ENCODE measurements at regions not wholly inside any gene's neighbourhood (a gene's known extent, or its start where the extent isn't known, plus 50 kb on each side); places are given as distances from the start of the nearest gene placed in this dataset. TPM values are rescaled to one million over a fixed set of nuclear protein-coding genes. Genes with fewer than 3 reads are reported as not detected.
A peak's percentile ranks its signal among the peaks of the same experiment; 100 is the strongest.

DNA sequence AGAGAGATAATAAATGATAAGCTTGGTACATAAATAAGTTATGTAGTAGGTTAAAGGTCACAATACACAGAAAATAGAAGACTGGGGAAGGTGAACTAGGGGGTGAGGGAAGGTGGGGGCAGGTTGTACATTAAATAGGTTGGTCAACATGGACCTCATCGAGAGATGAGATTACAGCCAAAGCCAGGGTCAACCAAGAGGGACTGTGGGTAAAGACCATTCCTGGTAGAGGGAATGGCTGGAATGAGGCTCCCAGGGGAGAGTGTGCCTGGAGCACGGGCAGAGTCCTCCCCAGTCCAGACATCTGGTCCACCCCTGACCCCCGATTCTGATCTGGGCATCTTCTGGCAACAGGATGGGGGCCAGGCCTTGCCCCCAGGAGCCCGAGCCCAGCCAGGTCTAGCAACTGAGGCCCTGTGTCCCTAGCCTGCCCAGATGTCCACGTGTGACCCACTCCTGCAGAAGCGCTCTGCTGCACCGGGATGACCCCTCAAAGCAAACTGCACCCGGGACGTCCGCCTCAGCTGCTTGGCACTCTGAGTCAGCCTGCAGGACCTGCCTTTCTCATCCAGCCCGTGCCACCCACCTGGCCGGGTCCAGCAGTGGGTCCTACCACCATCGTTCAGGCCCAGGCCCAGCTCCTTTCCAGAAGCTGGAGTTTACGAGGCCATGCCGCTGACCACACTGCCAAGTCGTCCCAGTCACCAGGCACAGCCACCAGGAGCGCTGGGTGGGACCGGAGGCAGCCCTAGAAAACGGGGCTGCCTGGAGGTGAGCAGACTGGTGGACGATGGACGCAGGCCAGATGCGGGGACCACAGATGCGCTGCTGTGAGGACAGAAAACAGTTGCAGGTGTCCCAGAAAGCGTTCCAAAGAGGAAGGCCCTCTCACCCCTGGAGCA is 56.2 kb upstream of the ID2 start:
- no peak for DNase-seq (ENCODE audit: low spot score)

DNA sequence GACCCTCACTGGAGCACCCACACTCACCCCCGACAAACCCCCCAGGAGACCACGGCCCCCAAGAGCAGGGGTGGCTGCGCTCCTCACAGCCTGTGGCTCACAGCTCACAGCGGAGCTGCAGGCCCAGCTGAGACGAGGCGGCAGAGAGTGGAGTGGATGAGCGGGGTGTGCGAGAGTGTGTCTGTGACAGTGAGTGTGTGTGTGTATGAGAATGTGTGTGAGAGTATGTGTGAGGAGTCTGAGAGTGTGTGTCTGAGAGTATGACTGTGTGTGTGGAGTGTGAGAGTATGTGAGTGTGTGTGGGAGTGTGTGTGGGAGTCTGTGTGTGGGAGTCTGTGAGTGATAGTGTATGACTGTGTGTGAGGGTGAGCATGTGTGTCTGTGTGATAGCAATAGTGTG is 55.3 kb upstream of the ID2 start:
- peak; percentile 16 for DNase-seq (ENCODE audit: low spot score)

GRCh38 chr2:8627019-8627691 is 54.7 kb upstream of the ID2 start:
- peak; percentile 43 for DNase-seq (ENCODE audit: low spot score)

GRCh38 chr2:8627692-8628085 is 54.2 kb upstream of the ID2 start:
- DNase-seq (ENCODE audit: low spot score) = peak; percentile 89

DNA sequence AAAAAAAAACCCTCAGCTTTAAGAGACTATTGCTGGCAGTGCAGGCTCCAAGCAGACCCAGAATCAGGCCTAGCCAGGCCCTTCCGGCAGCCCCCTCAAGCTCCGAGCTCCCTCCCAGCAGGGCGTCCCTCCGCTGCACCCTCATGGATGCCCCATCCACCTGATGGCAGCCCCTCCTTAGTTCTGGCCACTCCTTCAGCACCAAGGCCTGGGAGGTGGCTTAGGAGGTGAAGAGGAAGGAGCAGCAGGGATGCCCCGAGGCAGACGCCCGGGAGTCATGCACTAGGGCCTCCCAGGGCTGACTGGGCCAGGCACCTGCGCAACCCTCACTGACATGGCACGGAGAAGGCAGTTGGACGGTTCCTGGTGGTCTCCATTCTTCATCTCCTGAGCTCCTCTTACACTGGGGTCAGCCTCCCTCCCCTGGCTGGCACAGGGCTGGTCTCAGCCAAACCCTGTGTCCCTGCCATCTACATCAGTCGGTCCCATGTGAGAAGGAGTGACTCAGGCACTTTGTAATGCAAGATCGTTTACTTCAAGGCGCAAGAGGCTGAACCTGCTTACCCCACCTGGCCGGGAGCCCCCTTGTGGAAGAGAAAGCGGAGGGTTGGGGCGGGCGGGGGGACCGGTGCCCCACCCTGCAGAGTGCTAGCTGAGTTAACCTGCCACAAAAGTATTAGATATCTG is 53.5 kb upstream of the ID2 start:
- DNase-seq (ENCODE audit: low spot score) = peak; percentile 64

- DNase-seq (ENCODE audit: low spot score) = no peak
These were observed 53.0 kb upstream of the ID2 start for GRCh38 chr2:8628866-8629209.

DNA sequence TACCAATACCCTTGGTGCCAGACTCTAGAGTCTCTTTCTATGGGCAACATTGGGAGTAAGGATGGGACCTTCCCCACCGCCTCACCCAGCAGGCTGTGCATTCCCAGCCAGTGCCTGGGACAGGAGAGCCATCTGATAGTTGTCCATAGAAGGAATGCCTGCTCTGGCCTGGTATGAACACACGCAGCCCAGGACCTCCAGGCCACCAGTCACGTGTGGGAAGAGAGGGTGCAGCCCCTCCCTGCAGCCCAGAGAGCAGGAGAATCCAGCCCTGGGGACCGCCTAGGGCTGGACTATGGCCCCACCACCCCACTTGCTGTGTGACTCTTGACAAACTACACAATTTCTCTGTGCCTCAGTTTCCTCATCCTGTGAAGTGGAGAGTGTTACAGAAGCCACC is 52.5 kb upstream of the ID2 start:
- no peak for DNase-seq (ENCODE audit: low spot score)

DNA sequence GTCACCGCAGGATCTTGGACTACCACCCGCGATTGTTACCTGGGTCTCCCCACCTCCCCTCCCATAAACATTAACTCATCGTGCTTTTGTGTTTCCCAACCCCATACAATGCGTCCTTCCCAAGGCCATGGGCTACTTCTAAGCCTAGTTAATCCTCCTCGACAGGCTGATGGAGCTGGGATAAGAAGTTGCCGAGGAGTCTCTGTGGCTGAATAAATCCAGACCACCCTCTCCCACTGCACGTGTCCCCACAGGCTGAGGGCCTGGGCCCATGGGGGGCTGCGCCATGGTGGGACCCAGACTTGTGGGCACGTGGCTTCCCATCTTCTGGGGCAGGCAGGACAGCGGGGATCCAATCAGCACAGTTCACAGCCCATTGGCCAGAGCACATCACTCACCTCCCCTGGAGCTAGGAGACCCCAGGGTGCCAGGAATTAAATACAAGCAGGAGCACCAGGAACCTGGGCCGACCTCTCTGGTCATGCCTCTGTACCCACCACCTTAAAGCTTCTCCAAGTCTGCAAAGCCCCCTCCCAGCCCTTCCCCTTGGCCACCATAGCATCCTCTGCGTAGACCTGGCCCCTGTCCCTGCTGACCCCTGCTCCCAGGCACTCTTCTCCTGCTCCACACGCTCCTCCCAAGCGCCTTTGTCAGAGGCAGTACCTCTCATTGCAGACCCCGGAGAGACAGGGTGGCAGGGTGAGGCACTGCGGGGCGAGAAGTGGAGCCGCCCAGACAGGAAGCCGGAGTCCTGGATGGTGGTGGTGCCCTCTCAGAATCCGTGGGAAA is 51.0 kb upstream of the ID2 start:
- no peak for DNase-seq (ENCODE audit: low spot score)

- no peak for DNase-seq (ENCODE audit: low spot score)
These were observed 50.3 kb upstream of the ID2 start for GRCh38 chr2:8631465-8632005.

Small RNA genes lying in the stretch of these regions (small RNA-seq; reads per million reads assigned to genes)
- gene AC092580.3 (not detected), gene RNU6ATAC37P (not detected), gene SNRPEP5 (not detected)

Data from HT-29 (cell line).